H1 (cell line): ENCODE measurements at regions not wholly inside any gene's neighbourhood (a gene's known extent, or its start where the extent isn't known, plus 50 kb on each side); places are given as distances from the start of the nearest gene placed in this dataset.

Experiments used
- CHD7 ChIP-seq: fragments of 300-600 bp; sonication (generic); IDR thresholded peaks from 2 replicates; pipeline ENCODE4 v1.7.1; 2012; ENCODE audit warnings: low read length, moderate library complexity, mild to moderate bottlenecking, inconsistent platforms; ENCODE audit not compliant: insufficient replicate concordance
- EZH2 ChIP-seq: fragments of 200-600 bp; sonication (generic); IDR thresholded peaks from 2 replicates; pipeline ENCODE4 v1.7.1; 2012; ENCODE audit warnings: low read depth, mild to moderate bottlenecking, moderate library complexity, low read length, inconsistent platforms; ENCODE audit not compliant: severe bottlenecking
- HDAC6 ChIP-seq: IDR thresholded peaks from one replicate; pipeline ENCODE4 v1.7.1; 2012; ENCODE audit warnings: low read depth, mild to moderate bottlenecking, inconsistent platforms, low read length, moderate library complexity
- KDM1A ChIP-seq: fragments of 200-600, 300-600 bp; sonication (generic); IDR thresholded peaks from 2 replicates; pipeline ENCODE4 v1.7.1; 2016; ENCODE audit warnings: mild to moderate bottlenecking, low read length, borderline replicate concordance
- NRF1 ChIP-seq: IDR thresholded peaks from 2 replicates; pipeline ENCODE4 v1.6.1; 2011; ENCODE audit warnings: mild to moderate bottlenecking, low read depth, low read length, improper control_type of control experiment
- SUZ12 ChIP-seq: fragments of 200-600 bp; sonication (generic); IDR thresholded peaks from 2 replicates; pipeline ENCODE4 v1.6.1; 2012; ENCODE audit warnings: mild to moderate bottlenecking, inconsistent platforms, low read length, moderate library complexity, mixed read lengths
- USF2 ChIP-seq: IDR thresholded peaks from 2 replicates; pipeline ENCODE4 v1.6.1; 2011; ENCODE audit warnings: low read length, improper control_type of control experiment
- YY1 ChIP-seq: IDR thresholded peaks from 2 replicates; pipeline ENCODE4 v1.6.1; 2011; ENCODE audit warnings: low read depth, mild to moderate bottlenecking, low read length
- TF ChIP-seq, protein P1 (sequence below): IDR thresholded peaks from 2 replicates; pipeline ENCODE4 v1.6.1; 2012; ENCODE audit warnings: inconsistent platforms
- TF ChIP-seq, protein P2 (sequence below): IDR thresholded peaks from 2 replicates; pipeline ENCODE4 v1.6.1; 2012; ENCODE audit warnings: inconsistent platforms

DNA sequence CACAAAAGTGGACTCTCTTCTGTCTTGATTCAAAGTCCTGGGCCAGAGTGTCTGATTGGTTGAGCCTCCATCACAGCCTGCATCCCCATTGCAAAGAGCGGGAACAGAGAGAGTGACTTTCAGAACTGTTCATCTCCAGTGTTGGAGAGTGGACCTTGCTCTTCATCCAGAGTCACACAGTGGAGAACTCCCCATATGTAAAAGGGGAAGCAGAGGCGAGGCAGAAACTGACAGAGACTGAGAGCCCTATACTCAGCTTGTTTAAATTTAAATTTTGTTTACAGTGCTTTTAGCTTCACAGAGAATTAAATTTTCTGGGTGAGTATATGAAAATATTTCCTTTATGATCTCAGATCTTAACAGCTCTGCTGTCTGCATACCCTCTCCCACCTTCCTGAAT, 70.0 kb upstream of the SSBP2 start (continued):
- no peak for TF ChIP-seq CHD7
- TF ChIP-seq, protein P1, sequence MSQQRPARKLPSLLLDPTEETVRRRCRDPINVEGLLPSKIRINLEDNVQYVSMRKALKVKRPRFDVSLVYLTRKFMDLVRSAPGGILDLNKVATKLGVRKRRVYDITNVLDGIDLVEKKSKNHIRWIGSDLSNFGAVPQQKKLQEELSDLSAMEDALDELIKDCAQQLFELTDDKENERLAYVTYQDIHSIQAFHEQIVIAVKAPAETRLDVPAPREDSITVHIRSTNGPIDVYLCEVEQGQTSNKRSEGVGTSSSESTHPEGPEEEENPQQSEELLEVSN = no peak
- TF ChIP-seq KDM1A = no peak
- TF ChIP-seq HDAC6 = no peak
- no peak for TF ChIP-seq NRF1
- TF ChIP-seq, protein P2, sequence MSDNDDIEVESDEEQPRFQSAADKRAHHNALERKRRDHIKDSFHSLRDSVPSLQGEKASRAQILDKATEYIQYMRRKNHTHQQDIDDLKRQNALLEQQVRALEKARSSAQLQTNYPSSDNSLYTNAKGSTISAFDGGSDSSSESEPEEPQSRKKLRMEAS = no peak
- TF ChIP-seq EZH2 = no peak
- TF ChIP-seq USF2 = no peak
- TF ChIP-seq YY1 = no peak
- TF ChIP-seq SUZ12 = no peak
